SK-N-SH (cell line): ENCODE measurements at regions not wholly inside any gene's neighbourhood (a gene's known extent, or its start where the extent isn't known, plus 50 kb on each side); places are given as distances from the start of the nearest gene placed in this dataset.

Source experiments
- CTCF ChIP-seq: fragments of 200-600 bp; sonication (generic); IDR thresholded peaks from 2 replicates; pipeline ENCODE4 v1.6.1; 2017; ENCODE audit warnings: antibody characterized with exemption, mild to moderate bottlenecking, moderate library complexity
- MEF2A ChIP-seq: IDR thresholded peaks from 2 replicates; pipeline ENCODE4 v1.4.0; 2012; ENCODE audit warnings: low read depth, borderline replicate concordance
- NFIC ChIP-seq: IDR thresholded peaks from 2 replicates; pipeline ENCODE4 v1.4.0; 2012; ENCODE audit warnings: borderline replicate concordance
- POLR2AphosphoS5 ChIP-seq: IDR thresholded peaks from 2 replicates; pipeline ENCODE4 v1.6.1; 2012; ENCODE audit warnings: low read depth, low read length
- SIN3A ChIP-seq: IDR thresholded peaks from 2 replicates; pipeline ENCODE4 v1.6.1; 2012; ENCODE audit warnings: low read depth, mild to moderate bottlenecking, low read length, moderate library complexity, borderline replicate concordance
- TAF1 ChIP-seq: IDR thresholded peaks from 2 replicates; pipeline ENCODE4 v1.6.1; 2012; ENCODE audit warnings: low read depth, mild to moderate bottlenecking, low read length, moderate library complexity, borderline replicate concordance
- TEAD4 ChIP-seq: IDR thresholded peaks from 2 replicates; pipeline ENCODE4 v1.4.0; 2012; ENCODE audit warnings: mild to moderate bottlenecking, borderline replicate concordance; ENCODE audit not compliant: insufficient read depth
- USF2 ChIP-seq: fragments of 150-350 bp; IDR thresholded peaks from 2 replicates; pipeline ENCODE4 v1.6.1; 2017; ENCODE audit warnings: antibody characterized with exemption, low read length, low read depth, borderline replicate concordance
- ZBTB33 ChIP-seq: IDR thresholded peaks from 2 replicates; pipeline ENCODE4 v1.4.0; 2012; ENCODE audit warnings: low read depth, borderline replicate concordance

- TF ChIP-seq ZBTB33 (no peak), TAF1 (no peak), SIN3A (no peak), MEF2A (no peak), USF2 (no peak), CTCF (no peak), NFIC (no peak), POLR2AphosphoS5 (no peak), TEAD4 (no peak)
These were observed 310.7 kb upstream of the CCL2 start for GRCh38 chr17:33944412-33944811.
